ENCODE measurements at regions not wholly inside any gene's neighbourhood (a gene's known extent, or its start where the extent isn't known, plus 50 kb on each side); places are given as distances from the start of the nearest gene placed in this dataset.

- BruUV-seq (replicated peaks): no TSS peak
- POLR2A ChIA-PET: no interaction called here
- H3K27ac Mint-ChIP-seq (ENCODE audit: low read depth, unreplicated experiment): no peak overlapping the region
Observed at GRCh38 chr5:165579911-165580310, 2074.5 kb downstream of the MAT2B start.

GRCh38 chr5:165594693-165595092 is 2089.3 kb downstream of the MAT2B start:
- no peak for DNase-seq (ENCODE audit: unreplicated experiment)
- Mint-ChIP-seq H3K27ac (ENCODE audit: low read depth, unreplicated experiment) (no peak overlapping the region), H3K9me3 (ENCODE audit: unreplicated experiment) (no peaks in the 10 kb centered on the region), H3K4me3 (ENCODE audit: unreplicated experiment) (no peak overlapping the region), H3K27me3 (ENCODE audit: insufficient read depth, unreplicated experiment) (no peaks in the 10 kb centered on the region), H3K4me1 (ENCODE audit: insufficient read depth, unreplicated experiment) (no peaks in the 10 kb centered on the region), H3K36me3 (ENCODE audit: insufficient read depth, unreplicated experiment) (no peaks in the 10 kb centered on the region)
- CTCF ChIA-PET: no interaction called here
- intact Hi-C loops (cut with micrococcal nuclease): no loop called here
- no TSS peak for BruUV-seq (replicated peaks)
- POLR2A ChIA-PET: no interaction called here
- no peak for TF ChIP-seq CTCF (IDR thresholded peaks at IDR 0.05; ENCODE audit: unreplicated experiment)

More at GRCh38 chr5:165579911-165580310, 2074.5 kb downstream of the MAT2B start:
- H3K4me3 Mint-ChIP-seq (ENCODE audit: unreplicated experiment): no peak overlapping the region
- peaks cover 7% of the 10 kb centered on the region for H3K4me1 Mint-ChIP-seq (ENCODE audit: insufficient read depth, unreplicated experiment)
- peaks cover 7% of the 10 kb centered on the region for H3K36me3 Mint-ChIP-seq (ENCODE audit: insufficient read depth, unreplicated experiment)
- no peaks in the 10 kb centered on the region for H3K9me3 Mint-ChIP-seq (ENCODE audit: unreplicated experiment)
- no peak for TF ChIP-seq CTCF (IDR thresholded peaks at IDR 0.05; ENCODE audit: unreplicated experiment)
- CTCF ChIA-PET: interaction anchor here (0.6 kb wide), 2 partner anchors 82 to 288 kb away, joined by 3 read pairs; no protein-coding TSS in a partner anchor
- H3K27me3 Mint-ChIP-seq (ENCODE audit: insufficient read depth, unreplicated experiment): no peaks in the 10 kb centered on the region
- peak; percentile 53 for DNase-seq (ENCODE audit: unreplicated experiment)
- intact Hi-C loops (cut with micrococcal nuclease): no loop called here

GRCh38 chr5:165602529-165602928 is 2097.1 kb downstream of the MAT2B start:
- TF ChIP-seq CTCF (IDR thresholded peaks at IDR 0.05; ENCODE audit: unreplicated experiment): no peak
- CTCF ChIA-PET: no interaction called here
- Mint-ChIP-seq H3K9me3 (ENCODE audit: unreplicated experiment) (no peaks in the 10 kb centered on the region), H3K4me3 (ENCODE audit: unreplicated experiment) (no peak overlapping the region), H3K27ac (ENCODE audit: low read depth, unreplicated experiment) (no peak overlapping the region), H3K4me1 (ENCODE audit: insufficient read depth, unreplicated experiment) (no peaks in the 10 kb centered on the region), H3K27me3 (ENCODE audit: insufficient read depth, unreplicated experiment) (no peaks in the 10 kb centered on the region), H3K36me3 (ENCODE audit: insufficient read depth, unreplicated experiment) (no peaks in the 10 kb centered on the region)
- no peak for DNase-seq (ENCODE audit: unreplicated experiment)
- no TSS peak for BruUV-seq (replicated peaks)
- intact Hi-C loops (cut with micrococcal nuclease): no loop called here
- POLR2A ChIA-PET: interaction anchor here (0.7 kb wide), 1 partner anchor 9 kb away, joined by 5 read pairs; no protein-coding TSS in a partner anchor

- DNase-seq (ENCODE audit: unreplicated experiment): no peak
- no peak for TF ChIP-seq CTCF (IDR thresholded peaks at IDR 0.05; ENCODE audit: unreplicated experiment)
- Mint-ChIP-seq H3K4me1 (ENCODE audit: insufficient read depth, unreplicated experiment) (no peaks in the 10 kb centered on the region), H3K4me3 (ENCODE audit: unreplicated experiment) (no peak overlapping the region), H3K36me3 (ENCODE audit: insufficient read depth, unreplicated experiment) (no peaks in the 10 kb centered on the region), H3K27me3 (ENCODE audit: insufficient read depth, unreplicated experiment) (no peaks in the 10 kb centered on the region), H3K27ac (ENCODE audit: low read depth, unreplicated experiment) (no peak overlapping the region), H3K9me3 (ENCODE audit: unreplicated experiment) (no peaks in the 10 kb centered on the region)
- no TSS peak for BruUV-seq (replicated peaks)
- ChIA-PET POLR2A (no interaction called here), CTCF (interaction anchor here (2.6 kb wide), 1 partner anchor 23 kb away, joined by 10 read pairs; no protein-coding TSS in a partner anchor)
- intact Hi-C loops (cut with micrococcal nuclease): no loop called here
Observed at GRCh38 chr5:165607026-165607425, 2101.6 kb downstream of the MAT2B start.

All from MCF 10A (cell line).